HFFc6 (cell line): ENCODE measurements at regions not wholly inside any gene's neighbourhood (a gene's known extent, or its start where the extent isn't known, plus 50 kb on each side); places are given as distances from the start of the nearest gene placed in this dataset.
"Not testable (repeated sequence)": the region's sequence is repeated elsewhere in the genome, so short reads cannot be mapped to it uniquely, and the experiment has no call there.

Experiments used
- DNase-seq: peaks from one replicate; pipeline ENCODE4 v3.0.0-alpha.2; 2018
- H3K27ac Mint-ChIP-seq: 2 replicates; pipeline ENCODE4 v1.8.0; 2020; ENCODE audit warnings: mild to moderate bottlenecking, mixed read lengths
- H3K27me3 Mint-ChIP-seq: 2 replicates; pipeline ENCODE4 v1.8.0; 2021; ENCODE audit warnings: mild to moderate bottlenecking, moderate library complexity, mixed read lengths; ENCODE audit not compliant: insufficient read depth
- H3K36me3 Mint-ChIP-seq: 2 replicates; pipeline ENCODE4 v1.8.0; 2021; ENCODE audit warnings: low read depth, mixed read lengths
- H3K4me1 Mint-ChIP-seq: 2 replicates; pipeline ENCODE4 v1.8.0; 2020; ENCODE audit warnings: low read depth, mixed read lengths
- H3K4me3 Mint-ChIP-seq: 2 replicates; pipeline ENCODE4 v1.8.0; 2020; ENCODE audit warnings: mild to moderate bottlenecking, moderate library complexity, mixed read lengths
- H3K9me3 Mint-ChIP-seq: 2 replicates; pipeline ENCODE4 v1.8.0; 2020; ENCODE audit warnings: mild to moderate bottlenecking, mixed read lengths

DNA sequence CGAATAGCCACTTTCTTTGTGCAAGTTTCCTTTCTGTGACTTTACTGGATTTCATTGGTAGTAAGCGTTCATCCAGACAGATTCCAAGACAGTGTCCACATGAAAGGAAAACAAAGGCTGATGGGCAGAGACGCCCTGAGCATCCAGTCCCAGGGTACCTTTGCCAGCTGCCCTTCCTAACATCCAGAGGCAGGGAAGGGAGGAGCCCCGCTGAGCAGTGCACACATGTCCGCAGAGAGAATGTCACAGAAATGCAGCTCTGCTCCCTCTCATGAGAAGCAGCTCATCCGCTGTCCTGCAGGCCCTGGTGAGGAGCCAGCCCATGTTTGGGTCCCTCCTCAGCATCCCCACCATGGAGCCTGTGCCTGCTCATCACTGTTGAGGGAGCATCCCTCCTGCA is 197.4 kb upstream of the POTEB2 start:
- H3K27ac Mint-ChIP-seq, H3K36me3 Mint-ChIP-seq, H3K27me3 Mint-ChIP-seq, H3K9me3 Mint-ChIP-seq, DNase-seq, H3K4me1 Mint-ChIP-seq, H3K4me3 Mint-ChIP-seq: not testable (repeated sequence)

DNA sequence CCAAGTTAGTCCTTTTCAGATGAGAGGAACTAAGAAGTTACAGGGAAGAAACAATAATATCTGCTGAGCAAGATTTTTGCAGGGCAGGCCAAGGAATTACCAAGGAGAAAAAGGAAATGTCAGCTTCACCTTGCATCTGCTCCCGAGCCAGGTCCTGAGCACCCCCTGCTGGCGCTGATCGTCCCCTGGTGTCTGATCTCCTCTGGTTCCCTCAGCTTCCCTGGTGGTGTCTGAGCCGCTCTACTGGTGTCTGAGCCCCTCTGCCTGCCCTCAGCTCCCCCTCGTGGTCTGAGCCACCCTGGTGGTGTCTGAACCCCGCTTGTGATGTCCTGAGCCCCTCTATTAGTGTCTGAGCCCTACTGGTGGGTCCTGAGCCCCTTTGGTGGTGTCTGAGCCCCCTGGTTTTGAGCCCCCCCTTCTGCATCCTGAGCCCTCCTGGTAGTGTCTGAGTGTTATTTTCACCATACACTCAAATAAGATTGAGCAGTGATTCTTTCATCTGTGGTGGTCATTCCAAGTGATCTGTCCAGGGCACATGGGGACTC is 196.6 kb upstream of the POTEB2 start:
- DNase-seq, H3K4me1 Mint-ChIP-seq, H3K27ac Mint-ChIP-seq, H3K27me3 Mint-ChIP-seq, H3K9me3 Mint-ChIP-seq, H3K4me3 Mint-ChIP-seq, H3K36me3 Mint-ChIP-seq: not testable (repeated sequence)

DNA sequence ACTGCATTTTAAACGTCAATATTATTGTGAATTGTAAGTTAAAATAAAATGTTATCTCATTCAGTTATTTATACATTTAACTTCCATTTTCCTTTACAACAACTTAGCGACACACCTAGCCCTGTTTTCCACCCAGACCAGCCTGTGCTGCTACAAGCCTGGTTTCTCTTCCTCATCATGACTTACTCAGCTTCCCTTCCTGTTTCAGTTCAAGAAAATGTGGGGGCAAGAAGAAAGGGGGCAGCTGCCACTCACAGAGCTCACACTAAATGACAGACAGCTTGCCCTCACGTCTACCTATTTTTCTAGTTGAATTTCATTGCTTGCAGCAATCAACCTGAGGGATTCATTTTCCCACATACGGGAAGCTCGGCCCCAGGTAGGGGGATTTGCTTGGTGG is 185.8 kb upstream of the POTEB2 start:
- not testable (repeated sequence) for H3K4me3 Mint-ChIP-seq, H3K9me3 Mint-ChIP-seq, DNase-seq, H3K27me3 Mint-ChIP-seq, H3K4me1 Mint-ChIP-seq, H3K27ac Mint-ChIP-seq, H3K36me3 Mint-ChIP-seq

DNA sequence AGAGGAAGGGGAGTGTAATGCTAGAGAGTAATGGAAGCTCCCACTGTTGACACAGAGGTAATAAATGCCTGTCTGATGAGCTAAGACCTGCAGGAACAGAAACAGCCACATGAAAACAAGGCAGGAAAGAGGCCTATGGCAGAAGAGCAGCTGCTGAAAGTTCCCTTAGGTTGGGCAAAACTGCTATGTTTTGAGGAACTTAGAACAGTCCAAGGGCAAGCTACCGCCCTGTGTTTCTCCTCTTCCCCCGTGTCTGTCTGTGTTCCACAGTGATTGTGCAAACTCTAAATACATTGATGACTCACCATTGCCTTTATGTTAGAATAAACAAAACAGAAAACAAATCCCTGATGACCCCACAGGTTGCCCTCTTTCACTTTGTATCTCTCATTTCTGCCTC is 165.6 kb upstream of the POTEB2 start:
- not testable (repeated sequence) for H3K4me3 Mint-ChIP-seq, H3K4me1 Mint-ChIP-seq, H3K27me3 Mint-ChIP-seq, DNase-seq, H3K36me3 Mint-ChIP-seq, H3K27ac Mint-ChIP-seq, H3K9me3 Mint-ChIP-seq

DNA sequence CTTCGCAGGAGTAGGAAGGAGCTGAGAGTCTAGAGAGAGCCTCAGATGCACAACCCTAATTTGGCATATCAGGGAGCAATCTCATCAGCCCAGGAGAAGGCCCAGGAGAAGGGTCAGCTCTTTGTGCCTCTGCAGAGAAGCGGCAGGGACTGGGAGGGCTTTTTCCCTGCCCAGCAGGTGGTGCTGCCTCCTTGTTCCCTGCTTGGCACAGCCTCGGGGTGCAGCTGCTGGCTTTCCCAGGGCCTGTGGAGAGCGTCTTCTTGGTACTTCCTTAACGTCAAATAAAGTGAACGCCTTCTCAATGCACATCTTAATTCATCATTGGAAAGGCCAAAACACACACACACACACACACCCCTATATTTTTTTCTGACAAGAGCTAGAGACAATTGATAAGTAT is 162.9 kb upstream of the POTEB2 start:
- H3K4me3 Mint-ChIP-seq, H3K27ac Mint-ChIP-seq, H3K27me3 Mint-ChIP-seq, H3K9me3 Mint-ChIP-seq, DNase-seq, H3K4me1 Mint-ChIP-seq, H3K36me3 Mint-ChIP-seq: not testable (repeated sequence)

DNA sequence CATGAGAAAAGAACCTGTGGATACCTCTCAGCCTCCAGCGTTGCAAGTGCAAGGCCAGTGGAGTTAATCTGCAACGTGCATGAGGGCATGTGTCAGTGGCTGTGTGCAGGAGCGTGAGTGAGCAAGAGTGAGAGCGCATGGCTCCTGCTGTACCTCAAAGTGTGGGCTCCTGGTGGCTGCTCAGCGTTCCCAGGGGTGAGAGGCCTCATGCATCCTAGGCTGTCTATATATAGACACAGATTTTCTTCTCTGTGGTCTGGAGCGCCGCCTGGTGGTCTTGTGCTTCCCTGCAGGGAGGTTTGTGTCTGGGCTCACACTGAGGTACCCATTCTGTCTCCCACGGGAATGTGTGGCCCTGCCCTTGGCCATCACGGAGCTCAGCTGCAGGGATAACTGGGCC is 161.8 kb upstream of the POTEB2 start:
- H3K36me3 Mint-ChIP-seq, H3K27me3 Mint-ChIP-seq, DNase-seq, H3K4me1 Mint-ChIP-seq, H3K9me3 Mint-ChIP-seq, H3K4me3 Mint-ChIP-seq, H3K27ac Mint-ChIP-seq: not testable (repeated sequence)

DNA sequence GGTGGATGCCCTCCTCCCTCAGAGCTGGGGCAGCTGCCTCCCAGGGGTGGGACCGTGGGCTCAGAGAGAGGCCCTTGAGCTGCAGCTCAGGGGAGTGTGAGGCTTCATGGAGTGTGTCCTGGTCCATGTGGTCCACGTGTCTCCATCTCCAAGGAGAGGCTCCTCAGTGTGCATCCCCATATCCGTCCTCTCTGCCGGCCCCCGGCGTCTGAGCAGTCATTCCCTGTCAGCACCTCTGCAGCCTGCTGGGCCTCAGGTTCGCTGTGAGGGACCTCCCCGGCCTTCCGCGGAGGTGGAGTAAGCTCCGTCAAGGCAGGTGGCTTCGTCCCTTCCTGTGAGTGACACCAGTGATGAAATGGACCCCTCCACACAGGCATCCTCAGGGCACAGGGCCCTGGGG is 160.7 kb upstream of the POTEB2 start:
- not testable (repeated sequence) for DNase-seq, H3K9me3 Mint-ChIP-seq, H3K36me3 Mint-ChIP-seq, H3K4me3 Mint-ChIP-seq, H3K27me3 Mint-ChIP-seq, H3K27ac Mint-ChIP-seq, H3K4me1 Mint-ChIP-seq

DNA sequence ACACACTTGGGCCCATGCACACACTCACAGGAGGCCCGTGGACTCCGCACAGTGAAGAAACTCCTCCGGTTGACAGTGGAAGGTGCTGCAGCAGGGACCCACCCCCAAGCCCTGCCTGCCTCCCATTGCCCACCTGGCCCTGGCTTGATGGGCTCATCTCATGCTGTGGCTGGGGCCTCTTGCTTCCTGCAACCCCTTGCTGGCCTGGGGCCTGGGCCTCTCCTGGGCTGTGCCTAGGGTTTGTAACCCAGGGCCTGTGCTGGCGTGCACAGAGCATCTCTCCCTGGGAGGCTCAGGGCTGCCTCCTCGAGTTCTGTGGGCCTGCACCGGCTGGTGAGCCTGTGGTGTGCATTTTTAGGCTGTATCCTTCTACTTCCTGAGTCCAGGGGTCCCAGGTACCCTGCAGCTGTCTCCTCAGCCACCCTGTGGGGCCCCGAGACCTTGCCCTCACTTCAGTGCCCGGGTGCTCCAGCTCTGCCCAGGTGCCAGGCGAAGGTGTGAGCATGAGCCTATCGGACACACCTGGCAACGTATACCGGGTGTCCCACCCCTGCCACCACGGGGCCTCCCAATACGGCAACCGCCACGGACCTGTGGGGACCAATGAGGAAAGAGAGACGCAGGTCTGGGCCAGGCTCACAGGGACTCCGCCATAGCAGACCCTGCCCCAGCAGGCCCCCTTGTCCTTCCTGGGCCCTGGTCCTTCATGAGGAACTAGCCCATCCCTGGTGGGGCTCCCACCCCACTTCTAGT is 158.3 kb upstream of the POTEB2 start:
- H3K27ac Mint-ChIP-seq, H3K4me3 Mint-ChIP-seq, H3K36me3 Mint-ChIP-seq, H3K27me3 Mint-ChIP-seq, H3K4me1 Mint-ChIP-seq, DNase-seq, H3K9me3 Mint-ChIP-seq: not testable (repeated sequence)

DNA sequence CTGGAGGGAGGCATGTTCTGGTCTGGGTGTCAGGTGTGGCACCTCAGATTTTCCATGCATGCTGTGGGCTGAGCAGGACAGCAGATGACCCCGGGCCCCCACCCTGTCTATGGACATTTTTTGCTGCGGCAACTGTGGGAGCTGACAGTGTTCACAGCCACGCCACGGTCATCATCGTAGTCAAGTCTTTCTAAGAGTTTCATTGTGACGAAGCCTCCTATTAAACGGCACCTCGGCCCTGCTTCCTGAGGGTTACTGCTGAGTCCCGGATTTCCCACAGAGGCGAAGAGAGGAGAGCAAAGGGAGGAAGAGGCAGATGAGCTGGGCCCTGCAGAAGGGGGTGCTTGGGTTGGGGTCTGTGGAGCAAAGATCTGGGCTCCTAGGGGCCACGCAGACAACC is 152.1 kb upstream of the POTEB2 start:
- not testable (repeated sequence) for H3K4me1 Mint-ChIP-seq, H3K9me3 Mint-ChIP-seq, H3K36me3 Mint-ChIP-seq, H3K27me3 Mint-ChIP-seq, DNase-seq, H3K27ac Mint-ChIP-seq, H3K4me3 Mint-ChIP-seq

DNA sequence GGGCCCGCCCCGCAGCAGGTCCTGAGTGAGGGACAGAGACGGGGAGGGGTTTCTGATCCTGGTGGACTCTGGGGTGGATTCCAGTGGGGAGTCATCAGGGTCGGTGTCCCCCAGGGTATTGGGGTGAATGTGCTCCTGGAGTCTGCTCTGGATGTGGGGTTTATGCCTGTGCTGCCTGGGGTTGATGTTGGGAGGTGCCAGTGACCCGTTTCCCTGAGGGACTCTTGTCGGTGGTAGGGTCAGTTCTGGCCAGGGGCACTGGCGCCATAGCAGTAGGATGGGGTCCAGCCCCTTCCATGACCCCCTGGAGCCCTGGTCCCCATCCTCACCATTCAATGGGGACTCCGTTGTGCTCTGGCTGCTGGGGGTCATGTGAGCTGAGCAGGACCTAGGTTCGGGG is 151.2 kb upstream of the POTEB2 start:
- H3K27me3 Mint-ChIP-seq, H3K36me3 Mint-ChIP-seq, H3K9me3 Mint-ChIP-seq, DNase-seq, H3K27ac Mint-ChIP-seq, H3K4me3 Mint-ChIP-seq, H3K4me1 Mint-ChIP-seq: not testable (repeated sequence)

DNA sequence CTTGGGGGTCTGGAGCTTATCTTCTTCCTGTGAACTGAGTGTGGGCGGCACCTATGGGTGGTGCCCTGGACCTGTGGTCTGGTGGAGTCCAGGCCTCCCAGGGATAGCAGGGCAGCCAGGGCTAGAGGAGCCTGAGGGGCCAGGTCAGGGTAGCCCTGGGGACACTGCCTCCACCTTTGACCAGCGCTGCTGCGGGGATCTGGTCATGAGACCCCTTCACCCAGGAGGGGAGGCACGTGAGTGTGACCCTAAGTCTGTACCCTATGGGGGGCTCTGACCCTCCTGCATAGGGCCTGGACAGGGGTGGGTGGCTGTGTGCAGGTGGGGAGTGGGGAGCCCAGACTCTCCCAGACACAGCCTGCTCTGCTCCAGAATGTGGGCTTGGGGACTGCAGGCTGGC is 150.5 kb upstream of the POTEB2 start:
- not testable (repeated sequence) for H3K9me3 Mint-ChIP-seq, H3K4me1 Mint-ChIP-seq, DNase-seq, H3K27me3 Mint-ChIP-seq, H3K36me3 Mint-ChIP-seq, H3K27ac Mint-ChIP-seq, H3K4me3 Mint-ChIP-seq

DNA sequence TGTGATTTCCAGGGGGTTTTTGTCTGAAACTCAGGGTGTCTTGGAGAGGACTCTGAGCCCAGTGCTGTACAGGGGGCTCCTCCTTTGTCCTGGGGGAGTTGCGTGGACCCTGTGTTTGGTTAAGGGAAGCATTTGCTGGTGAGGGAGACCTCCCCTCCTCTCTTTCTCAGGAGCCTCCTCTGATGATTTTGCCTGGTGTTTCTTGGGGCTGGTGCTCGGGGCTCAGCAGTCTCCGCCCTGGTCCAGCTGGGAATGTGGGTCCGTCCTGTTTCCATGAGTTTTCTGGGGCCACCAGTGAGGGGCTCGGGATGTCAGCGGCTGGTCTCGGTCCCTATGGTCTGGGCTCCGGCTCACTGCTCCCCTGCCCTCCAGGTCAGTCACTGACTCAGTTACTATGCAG is 149.1 kb upstream of the POTEB2 start:
- not testable (repeated sequence) for H3K27ac Mint-ChIP-seq, DNase-seq, H3K9me3 Mint-ChIP-seq, H3K4me3 Mint-ChIP-seq, H3K36me3 Mint-ChIP-seq, H3K4me1 Mint-ChIP-seq, H3K27me3 Mint-ChIP-seq

DNA sequence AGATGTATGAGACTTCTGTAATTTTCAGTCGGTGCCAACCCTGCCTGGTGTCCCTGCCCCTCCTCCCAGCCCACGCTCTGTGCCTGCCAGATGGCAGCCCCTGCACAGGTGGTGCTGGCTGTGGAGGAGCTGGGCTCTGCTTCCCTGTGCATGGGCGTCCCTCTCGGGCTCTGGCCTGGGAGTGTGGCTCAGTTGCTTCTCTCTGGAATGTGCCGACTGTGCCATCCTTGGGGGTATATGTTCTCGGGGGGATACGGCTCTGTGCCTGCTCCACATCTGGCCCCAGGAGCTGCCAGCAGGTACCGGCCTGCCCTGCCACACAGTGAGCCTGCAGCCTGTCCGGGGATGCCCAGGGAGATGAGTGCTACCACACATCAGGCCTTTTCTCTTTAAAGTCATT is 147.2 kb upstream of the POTEB2 start:
- H3K9me3 Mint-ChIP-seq, H3K4me1 Mint-ChIP-seq, H3K4me3 Mint-ChIP-seq, H3K27me3 Mint-ChIP-seq, H3K27ac Mint-ChIP-seq, DNase-seq, H3K36me3 Mint-ChIP-seq: not testable (repeated sequence)

DNA sequence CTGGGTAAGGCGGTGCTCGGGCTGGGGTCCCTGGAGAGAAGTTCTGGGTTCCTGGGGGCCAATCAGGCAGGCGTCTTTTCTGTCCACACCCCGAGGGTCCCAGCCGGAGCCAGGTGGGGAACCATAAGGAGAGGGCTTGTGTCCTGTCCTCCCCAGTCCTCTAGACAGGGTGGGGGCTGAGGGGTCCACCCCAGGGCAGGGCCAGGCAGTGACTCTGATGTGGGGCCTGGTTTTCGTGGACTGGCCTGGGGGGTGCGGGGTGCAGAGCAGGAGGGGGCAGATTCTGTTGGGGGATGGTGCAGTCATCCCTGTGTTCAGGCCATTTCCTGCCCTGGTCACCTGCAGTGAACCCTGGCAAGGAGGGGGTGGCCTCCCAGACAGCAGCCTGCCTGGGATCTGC is 143.5 kb upstream of the POTEB2 start:
- not testable (repeated sequence) for DNase-seq, H3K9me3 Mint-ChIP-seq, H3K27me3 Mint-ChIP-seq, H3K4me1 Mint-ChIP-seq, H3K4me3 Mint-ChIP-seq, H3K27ac Mint-ChIP-seq, H3K36me3 Mint-ChIP-seq

DNA sequence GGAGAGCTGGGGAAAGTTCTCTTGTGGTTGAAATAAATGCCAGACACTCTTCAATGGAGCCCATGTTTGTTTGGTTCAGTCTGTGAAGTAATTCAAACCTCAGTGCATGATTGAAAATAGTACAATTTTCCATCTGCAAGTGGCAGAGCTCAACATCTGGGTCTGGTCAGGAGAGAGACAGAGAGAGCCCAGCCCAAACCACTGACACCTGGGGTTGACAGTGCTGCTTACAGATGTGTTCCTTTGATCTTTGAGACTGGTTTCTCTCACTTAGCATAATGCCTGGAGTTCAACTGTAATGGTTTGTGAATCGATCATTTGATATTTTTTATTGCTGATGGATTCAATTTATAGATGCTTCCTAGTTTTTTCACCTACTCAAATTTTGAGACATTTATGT is 137.3 kb upstream of the POTEB2 start:
- H3K27me3 Mint-ChIP-seq, H3K36me3 Mint-ChIP-seq, DNase-seq, H3K27ac Mint-ChIP-seq, H3K4me1 Mint-ChIP-seq, H3K4me3 Mint-ChIP-seq, H3K9me3 Mint-ChIP-seq: not testable (repeated sequence)
